ENCODE measurements at regions not wholly inside any gene's neighbourhood (a gene's known extent, or its start where the extent isn't known, plus 50 kb on each side); places are given as distances from the start of the nearest gene placed in this dataset.

GRCh38 chr6:8679823-8680222 is 244.5 kb upstream of the SLC35B3 start:
- ChIA-PET POLR2A (ENCODE audit: unreplicated experiment) (no interaction called here), CTCF (no interaction called here)
- H3F3A ChIP-seq (ENCODE audit: low read length, unreplicated experiment): no peaks in the 10 kb centered on the region
- no peak overlapping the region for H3K9ac ChIP-seq (ENCODE audit: low read length)
- H3K36me3 ChIP-seq (ENCODE audit: low read depth, low read length): no peaks in the 10 kb centered on the region
- no peaks in the 10 kb centered on the region for H3K9me3 ChIP-seq (ENCODE audit: low read length)
- H3K27ac ChIP-seq (ENCODE audit: low read length): no peak overlapping the region
- H3K27me3 ChIP-seq (ENCODE audit: low read length): peaks cover 25% of the 10 kb centered on the region; the same call in 1 of the 2 replicates
- H2AFZ ChIP-seq (ENCODE audit: low read length): no peak overlapping the region
- H3K4me2 ChIP-seq (ENCODE audit: low read length): no peak overlapping the region
- no peaks in the 10 kb centered on the region for H3K9me2 ChIP-seq (replicated peaks; ENCODE audit: low read length)
- no peak for DNase-seq
- ATAC-seq: no peak
- TF ChIP-seq EZH2 (IDR thresholded peaks at IDR 0.05; ENCODE audit: low read length, unreplicated experiment) (no peak), CTCF (conservative IDR thresholded peaks at IDR 0.05; ENCODE audit: low read depth, low read length) (no peak)
- intact Hi-C loops (cut with micrococcal nuclease): no loop called here
- H4K20me1 ChIP-seq (ENCODE audit: low read length): no peaks in the 10 kb centered on the region
- no peaks in the 10 kb centered on the region for H3K4me1 ChIP-seq (ENCODE audit: insufficient read depth, low read length)
- H3K4me3 ChIP-seq (ENCODE audit: low read length): no peak overlapping the region
- BruUV-seq (replicated peaks): no TSS peak
- no peaks in the 10 kb centered on the region for H3K79me2 ChIP-seq (ENCODE audit: low read length)

- H3K4me2 ChIP-seq (ENCODE audit: low read length): no peak overlapping the region
- H3K9me2 ChIP-seq (replicated peaks; ENCODE audit: low read length): no peaks in the 10 kb centered on the region
- no peak overlapping the region for H2AFZ ChIP-seq (ENCODE audit: low read length)
- H3F3A ChIP-seq (ENCODE audit: low read length, unreplicated experiment): no peaks in the 10 kb centered on the region
- no peaks in the 10 kb centered on the region for H3K9me3 ChIP-seq (ENCODE audit: low read length)
- H3K9ac ChIP-seq (ENCODE audit: low read length): no peak overlapping the region
- ChIA-PET CTCF (no interaction called here), POLR2A (ENCODE audit: unreplicated experiment) (no interaction called here)
- H3K27ac ChIP-seq (ENCODE audit: low read length): no peak overlapping the region
- peaks cover 20% of the 10 kb centered on the region; the same call in 1 of the 2 replicates for H3K27me3 ChIP-seq (ENCODE audit: low read length)
- no peak for DNase-seq
- ATAC-seq: no peak
- H3K79me2 ChIP-seq (ENCODE audit: low read length): no peaks in the 10 kb centered on the region
- no peaks in the 10 kb centered on the region for H4K20me1 ChIP-seq (ENCODE audit: low read length)
- intact Hi-C loops (cut with micrococcal nuclease): no loop called here
- BruUV-seq (replicated peaks): no TSS peak
- no peak overlapping the region for H3K4me3 ChIP-seq (ENCODE audit: low read length)
- H3K36me3 ChIP-seq (ENCODE audit: low read depth, low read length): no peaks in the 10 kb centered on the region
- no peaks in the 10 kb centered on the region for H3K4me1 ChIP-seq (ENCODE audit: insufficient read depth, low read length)
- no peak for TF ChIP-seq EZH2phosphoT487 (IDR thresholded peaks at IDR 0.05; ENCODE audit: borderline replicate concordance, low read length)
- no peak for TF ChIP-seq CTCF (conservative IDR thresholded peaks at IDR 0.05; ENCODE audit: low read depth, low read length)
- no peak for TF ChIP-seq EZH2 (IDR thresholded peaks at IDR 0.05; ENCODE audit: low read length, unreplicated experiment)
Measured at GRCh38 chr6:8678466-8678865, 243.1 kb upstream of the SLC35B3 start.

GRCh38 chr6:8674126-8674525 is 238.8 kb upstream of the SLC35B3 start:
- no peak for ATAC-seq
- Histone ChIP-seq H3K4me2 (ENCODE audit: low read length) (no peak overlapping the region), H3K9me2 (replicated peaks; ENCODE audit: low read length) (no peaks in the 10 kb centered on the region), H3K4me1 (ENCODE audit: insufficient read depth, low read length) (no peaks in the 10 kb centered on the region), H2AFZ (ENCODE audit: low read length) (no peak overlapping the region), H3K79me2 (ENCODE audit: low read length) (no peaks in the 10 kb centered on the region), H3K27me3 (ENCODE audit: low read length) (0 out of 2 replicates have a peak, but pooled peaks cover 6% of the 10 kb centered on the region), H3K27ac (ENCODE audit: low read length) (no peak overlapping the region), H3K9me3 (ENCODE audit: low read length) (no peaks in the 10 kb centered on the region), H3K36me3 (ENCODE audit: low read depth, low read length) (no peaks in the 10 kb centered on the region), H3K4me3 (ENCODE audit: low read length) (no peak overlapping the region), H3F3A (ENCODE audit: low read length, unreplicated experiment) (no peaks in the 10 kb centered on the region), H4K20me1 (ENCODE audit: low read length) (no peaks in the 10 kb centered on the region), H3K9ac (ENCODE audit: low read length) (no peak overlapping the region)
- intact Hi-C loops (cut with micrococcal nuclease): no loop called here
- DNase-seq: no peak
- ChIA-PET POLR2A (ENCODE audit: unreplicated experiment) (no interaction called here), CTCF (no interaction called here)
- no TSS peak for BruUV-seq (replicated peaks)
- TF ChIP-seq EZH2 (IDR thresholded peaks at IDR 0.05; ENCODE audit: low read length, unreplicated experiment) (no peak), EZH2phosphoT487 (IDR thresholded peaks at IDR 0.05; ENCODE audit: borderline replicate concordance, low read length) (no peak), CTCF (conservative IDR thresholded peaks at IDR 0.05; ENCODE audit: low read depth, low read length) (no peak)

Measured in PC-3 (cell line).